Loucy (cell line): ENCODE measurements at regions not wholly inside any gene's neighbourhood (a gene's known extent, or its start where the extent isn't known, plus 50 kb on each side); places are given as distances from the start of the nearest gene placed in this dataset.

Experiments
- H2AFZ ChIP-seq: fragments of 200-600 bp; sonication (generic); 2 replicates; pipeline ENCODE4 v1.6.0; 2016; ENCODE audit warnings: antibody characterized with exemption, mild to moderate bottlenecking, low read length, moderate library complexity
- H3F3A ChIP-seq: fragments of 200-600 bp; 2 replicates; pipeline ENCODE4 v1.6.0; 2016; ENCODE audit warnings: antibody characterized with exemption, low read depth, mild to moderate bottlenecking
- H3K27me3 ChIP-seq: fragments of 200-600 bp; sonication (generic); 2 replicates; pipeline ENCODE4 v1.6.1; 2014; ENCODE audit warnings: low read length, mild to moderate bottlenecking; ENCODE audit not compliant: insufficient read depth, poor library complexity, severe bottlenecking
- H3K36me3 ChIP-seq: fragments of 200-600 bp; sonication (generic); 2 replicates; pipeline ENCODE4 v1.6.1; 2016; ENCODE audit warnings: low read length; ENCODE audit not compliant: insufficient read depth
- H3K4me1 ChIP-seq: fragments of 200-600 bp; sonication (generic); 2 replicates; pipeline ENCODE4 v1.5.1; 2014; ENCODE audit warnings: low read length, mild to moderate bottlenecking; ENCODE audit not compliant: insufficient read depth, poor library complexity, severe bottlenecking
- H3K4me2 ChIP-seq: fragments of 200-600 bp; sonication (generic); 2 replicates; pipeline ENCODE4 v1.6.0; 2014; ENCODE audit warnings: antibody characterized with exemption, low read length, low read depth, mild to moderate bottlenecking; ENCODE audit not compliant: poor library complexity, severe bottlenecking
- H3K4me3 ChIP-seq: fragments of 200-600 bp; sonication (generic); 2 replicates; pipeline ENCODE4 v1.5.1; 2014; ENCODE audit warnings: low read length, mild to moderate bottlenecking, mixed read lengths; ENCODE audit not compliant: poor library complexity, severe bottlenecking
- H3K79me2 ChIP-seq: fragments of 200-600 bp; sonication (generic); 2 replicates; pipeline ENCODE4 v1.6.1; 2014; ENCODE audit warnings: low read length; ENCODE audit not compliant: insufficient read depth
- H3K9ac ChIP-seq: fragments of 200-600 bp; sonication (generic); 2 replicates; pipeline ENCODE4 v1.6.0; 2014; ENCODE audit warnings: mild to moderate bottlenecking, low read depth, low read length, moderate library complexity; ENCODE audit not compliant: poor library complexity, severe bottlenecking
- H3K9me2 ChIP-seq: fragments of 200-600 bp; sonication (generic); replicated peaks from 2 replicates; pipeline ENCODE4 v1.6.1; 2016; ENCODE audit warnings: low read depth, low read length, mixed read lengths
- H3K9me3 ChIP-seq: fragments of 200-600 bp; sonication (generic); 2 replicates; pipeline ENCODE4 v1.6.1; 2014; ENCODE audit warnings: mild to moderate bottlenecking, antibody characterized with exemption, low read length, low read depth; ENCODE audit not compliant: insufficient read depth
- H4K20me1 ChIP-seq: fragments of 200-600 bp; sonication (generic); 2 replicates; pipeline ENCODE4 v1.6.0; 2014; ENCODE audit warnings: antibody characterized with exemption, low read length, mild to moderate bottlenecking; ENCODE audit not compliant: insufficient read depth, poor library complexity, severe bottlenecking
- EZH2phosphoT487 ChIP-seq: fragments of 200-600 bp; IDR thresholded peaks from 2 replicates; pipeline ENCODE4 v1.6.1; 2018; ENCODE audit warnings: antibody characterized with exemption, mild to moderate bottlenecking, moderate library complexity, borderline replicate concordance
- TF ChIP-seq, protein P1 (sequence below): fragments of 200-600 bp; sonication (generic); conservative IDR thresholded peaks from 2 replicates; pipeline ENCODE4 v1.5.1; 2014; ENCODE audit warnings: mild to moderate bottlenecking, antibody characterized with exemption, low read length

DNA sequence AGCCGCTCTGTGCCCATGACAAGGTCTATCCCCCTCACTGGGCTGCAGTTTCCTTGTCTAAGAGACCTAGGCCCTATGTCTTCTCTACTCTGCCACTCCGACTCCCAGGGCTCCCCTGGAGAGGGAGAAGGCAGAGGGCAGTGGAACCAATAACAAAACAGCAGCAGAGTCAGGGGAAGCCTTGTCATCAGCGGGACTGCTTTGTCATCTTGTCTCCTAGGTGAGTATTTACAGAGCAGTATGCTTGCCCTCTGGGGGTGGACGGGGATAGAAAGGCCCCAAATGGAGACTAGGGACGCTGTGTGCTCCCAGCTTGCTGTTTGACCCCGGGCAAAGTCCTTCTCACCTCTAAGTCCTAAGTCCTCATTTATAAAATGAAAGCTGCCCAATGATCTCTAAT is 318.5 kb downstream of the CDK5RAP2 start:
- no peaks in the 10 kb centered on the region for H4K20me1 ChIP-seq
- no peak overlapping the region for H3K9ac ChIP-seq
- no peaks in the 10 kb centered on the region for H3K9me2 ChIP-seq
- no peak overlapping the region for H3K4me3 ChIP-seq
- H3K4me1 ChIP-seq: no peaks in the 10 kb centered on the region
- no peak overlapping the region for H2AFZ ChIP-seq
- no peaks in the 10 kb centered on the region for H3K9me3 ChIP-seq
- no peaks in the 10 kb centered on the region for H3K36me3 ChIP-seq
- H3K79me2 ChIP-seq: no peaks in the 10 kb centered on the region
- H3K4me2 ChIP-seq: no peak overlapping the region
- TF ChIP-seq, protein P1, sequence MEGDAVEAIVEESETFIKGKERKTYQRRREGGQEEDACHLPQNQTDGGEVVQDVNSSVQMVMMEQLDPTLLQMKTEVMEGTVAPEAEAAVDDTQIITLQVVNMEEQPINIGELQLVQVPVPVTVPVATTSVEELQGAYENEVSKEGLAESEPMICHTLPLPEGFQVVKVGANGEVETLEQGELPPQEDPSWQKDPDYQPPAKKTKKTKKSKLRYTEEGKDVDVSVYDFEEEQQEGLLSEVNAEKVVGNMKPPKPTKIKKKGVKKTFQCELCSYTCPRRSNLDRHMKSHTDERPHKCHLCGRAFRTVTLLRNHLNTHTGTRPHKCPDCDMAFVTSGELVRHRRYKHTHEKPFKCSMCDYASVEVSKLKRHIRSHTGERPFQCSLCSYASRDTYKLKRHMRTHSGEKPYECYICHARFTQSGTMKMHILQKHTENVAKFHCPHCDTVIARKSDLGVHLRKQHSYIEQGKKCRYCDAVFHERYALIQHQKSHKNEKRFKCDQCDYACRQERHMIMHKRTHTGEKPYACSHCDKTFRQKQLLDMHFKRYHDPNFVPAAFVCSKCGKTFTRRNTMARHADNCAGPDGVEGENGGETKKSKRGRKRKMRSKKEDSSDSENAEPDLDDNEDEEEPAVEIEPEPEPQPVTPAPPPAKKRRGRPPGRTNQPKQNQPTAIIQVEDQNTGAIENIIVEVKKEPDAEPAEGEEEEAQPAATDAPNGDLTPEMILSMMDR: no peak
- TF ChIP-seq EZH2phosphoT487: no peak
- no peaks in the 10 kb centered on the region for H3F3A ChIP-seq
- no peaks in the 10 kb centered on the region for H3K27me3 ChIP-seq

DNA sequence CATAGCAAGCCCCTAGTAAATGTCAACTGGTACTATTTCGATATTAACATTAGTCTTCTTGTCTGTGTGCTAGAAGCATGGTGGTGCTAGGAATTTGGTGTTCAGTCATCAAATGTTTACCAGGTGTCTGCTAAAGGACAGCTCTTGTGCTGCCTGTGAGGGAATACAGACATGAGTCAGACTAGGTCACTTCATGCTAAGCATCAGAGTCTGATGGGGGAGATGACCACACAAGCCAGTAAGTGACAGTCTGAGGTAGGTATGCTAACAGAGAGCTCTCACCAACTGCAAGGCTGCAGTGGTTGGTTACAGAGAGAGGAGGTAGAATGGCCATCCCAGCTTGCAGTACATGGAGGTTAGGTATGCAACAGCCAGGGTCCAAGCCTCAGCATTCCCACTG is 320.9 kb downstream of the CDK5RAP2 start:
- no peaks in the 10 kb centered on the region for H3K36me3 ChIP-seq
- no peak overlapping the region for H3K9ac ChIP-seq

DNA sequence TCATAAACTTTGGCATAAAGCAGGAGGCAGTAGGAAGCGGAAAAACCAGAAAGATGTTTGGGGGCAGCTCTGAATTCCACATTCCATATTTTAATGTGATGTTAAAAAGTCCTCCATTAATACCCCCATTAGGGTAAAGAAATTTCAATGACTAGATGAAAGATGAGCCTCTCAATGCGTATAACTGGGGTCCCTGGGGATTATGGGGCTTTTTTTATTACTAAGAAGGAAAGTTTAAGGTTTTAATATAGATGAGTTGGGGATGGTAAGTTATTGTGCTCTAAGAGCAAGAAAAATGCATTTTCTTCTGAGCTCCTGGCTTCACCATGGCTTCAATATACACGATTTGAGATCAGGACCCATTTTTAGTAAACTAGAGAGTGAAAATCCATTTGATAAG is 321.9 kb downstream of the CDK5RAP2 start:
- H4K20me1 ChIP-seq: no peaks in the 10 kb centered on the region
- no peaks in the 10 kb centered on the region for H3K4me1 ChIP-seq
- no peaks in the 10 kb centered on the region for H3K36me3 ChIP-seq
- H3K4me3 ChIP-seq: no peak overlapping the region
- H3K9me3 ChIP-seq: no peaks in the 10 kb centered on the region
- H3F3A ChIP-seq: no peaks in the 10 kb centered on the region
- H2AFZ ChIP-seq: no peak overlapping the region
- no peaks in the 10 kb centered on the region for H3K9me2 ChIP-seq
- H3K27me3 ChIP-seq: no peaks in the 10 kb centered on the region
- no peaks in the 10 kb centered on the region for H3K79me2 ChIP-seq
- no peak overlapping the region for H3K9ac ChIP-seq
- no peak overlapping the region for H3K4me2 ChIP-seq
- TF ChIP-seq, protein P1: no peak
- no peak for TF ChIP-seq EZH2phosphoT487

More for the DNA sequence above, 320.9 kb downstream of the CDK5RAP2 start:
- Histone ChIP-seq H3K4me1 (no peaks in the 10 kb centered on the region), H3K9me3 (no peaks in the 10 kb centered on the region), H3K79me2 (no peaks in the 10 kb centered on the region), H3F3A (no peaks in the 10 kb centered on the region), H4K20me1 (no peaks in the 10 kb centered on the region), H3K9me2 (no peaks in the 10 kb centered on the region), H3K4me2 (no peak overlapping the region), H3K4me3 (no peak overlapping the region), H2AFZ (no peak overlapping the region), H3K27me3 (no peaks in the 10 kb centered on the region)
- TF ChIP-seq, protein P1: no peak
- no peak for TF ChIP-seq EZH2phosphoT487
